Transverse colon (tissue), 4 donors: ENCODE measurements at regions not wholly inside any gene's neighbourhood (a gene's known extent, or its start where the extent isn't known, plus 50 kb on each side); places are given as distances from the start of the nearest gene placed in this dataset.

Experiments
- EP300 ChIP-seq: sonication (generic); formaldehyde crosslinking; IDR thresholded peaks from one replicate; pipeline ENCODE4 v1.6.1; 2017; ENCODE audit warnings: antibody characterized with exemption, low read depth
- POLR2A ChIP-seq: fragments of 450-650 bp; IDR thresholded peaks from one replicate; pipeline ENCODE4 v1.6.1; 2016; ENCODE audit warnings: antibody characterized with exemption, mild to moderate bottlenecking, moderate library complexity
- POLR2AphosphoS5 ChIP-seq, 3 donors: sonication (generic); formaldehyde crosslinking; IDR thresholded peaks; one replicate each; pipeline ENCODE4 v1.6.1; 2016; ENCODE audit warnings: antibody characterized with exemption in 3 of 3
- TF ChIP-seq, protein P1 (sequence below), 5 experiments: fragments of 200-600 bp in 3 of 5; fragments of 450-650 bp in 2 of 5; sonication (generic) in 3 of 5; IDR thresholded peaks; 1 replicate in 2 of 5; 2 replicates in 3 of 5; pipeline ENCODE4 v1.5.1; 2016 to 2017; ENCODE audit warnings: antibody characterized with exemption in 5 of 5, inconsistent platforms in 3 of 5, mild to moderate bottlenecking in 2 of 5, moderate library complexity in 1 of 5

DNA sequence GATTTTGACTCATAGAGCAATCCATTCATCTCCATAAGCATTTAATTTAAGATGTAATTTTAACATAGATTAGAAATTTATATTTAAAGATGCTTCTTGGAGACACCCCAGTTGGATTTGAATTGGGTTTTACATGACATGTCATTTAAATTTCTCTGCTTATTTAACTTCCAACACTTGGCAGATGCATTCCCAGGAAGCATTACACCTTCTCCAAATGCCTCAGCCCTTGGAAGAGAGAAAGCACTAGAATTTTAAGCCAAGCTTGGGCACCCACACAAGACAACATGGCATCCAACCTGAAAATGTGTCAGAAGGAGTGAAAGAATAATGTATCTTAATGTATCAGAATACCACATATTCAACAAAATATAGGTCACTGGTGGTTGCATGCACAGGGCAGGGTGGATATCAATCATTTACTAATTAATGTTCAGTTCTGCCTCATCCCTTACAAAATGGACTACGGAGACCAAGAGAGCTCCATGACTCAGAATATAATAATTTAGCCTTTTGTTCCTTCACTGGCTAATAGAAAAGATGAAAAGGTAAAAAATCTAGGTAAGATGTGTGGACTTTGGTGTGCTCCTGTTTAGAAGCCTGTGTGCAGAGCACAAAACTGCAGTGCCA, 541.7 kb upstream of the SORCS1 start:
- TF ChIP-seq, protein P1, sequence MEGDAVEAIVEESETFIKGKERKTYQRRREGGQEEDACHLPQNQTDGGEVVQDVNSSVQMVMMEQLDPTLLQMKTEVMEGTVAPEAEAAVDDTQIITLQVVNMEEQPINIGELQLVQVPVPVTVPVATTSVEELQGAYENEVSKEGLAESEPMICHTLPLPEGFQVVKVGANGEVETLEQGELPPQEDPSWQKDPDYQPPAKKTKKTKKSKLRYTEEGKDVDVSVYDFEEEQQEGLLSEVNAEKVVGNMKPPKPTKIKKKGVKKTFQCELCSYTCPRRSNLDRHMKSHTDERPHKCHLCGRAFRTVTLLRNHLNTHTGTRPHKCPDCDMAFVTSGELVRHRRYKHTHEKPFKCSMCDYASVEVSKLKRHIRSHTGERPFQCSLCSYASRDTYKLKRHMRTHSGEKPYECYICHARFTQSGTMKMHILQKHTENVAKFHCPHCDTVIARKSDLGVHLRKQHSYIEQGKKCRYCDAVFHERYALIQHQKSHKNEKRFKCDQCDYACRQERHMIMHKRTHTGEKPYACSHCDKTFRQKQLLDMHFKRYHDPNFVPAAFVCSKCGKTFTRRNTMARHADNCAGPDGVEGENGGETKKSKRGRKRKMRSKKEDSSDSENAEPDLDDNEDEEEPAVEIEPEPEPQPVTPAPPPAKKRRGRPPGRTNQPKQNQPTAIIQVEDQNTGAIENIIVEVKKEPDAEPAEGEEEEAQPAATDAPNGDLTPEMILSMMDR (IDR thresholded peaks at IDR 0.05) = no peak
- TF ChIP-seq POLR2AphosphoS5 (IDR thresholded peaks at IDR 0.05) (no peak), POLR2A (no peak), EP300 (no peak)
